GM20000 (cell line): ENCODE measurements at regions not wholly inside any gene's neighbourhood (a gene's known extent, or its start where the extent isn't known, plus 50 kb on each side); places are given as distances from the start of the nearest gene placed in this dataset.

ENCODE experiments used
- DNase-seq: peaks from one replicate; pipeline ENCODE4 v3.0.0; 2012; ENCODE audit warnings: low spot score
- CTCF ChIP-seq: IDR thresholded peaks from 2 replicates; pipeline ENCODE4 v1.5.1; 2012; ENCODE audit warnings: mild to moderate bottlenecking, control low read depth; ENCODE audit errors: extremely low read depth, missing control alignments

GRCh38 chr1:114336360-114336759 is 174.6 kb downstream of the TRIM33 start:
- no peak for DNase-seq
- TF ChIP-seq CTCF, result no peak

DNA sequence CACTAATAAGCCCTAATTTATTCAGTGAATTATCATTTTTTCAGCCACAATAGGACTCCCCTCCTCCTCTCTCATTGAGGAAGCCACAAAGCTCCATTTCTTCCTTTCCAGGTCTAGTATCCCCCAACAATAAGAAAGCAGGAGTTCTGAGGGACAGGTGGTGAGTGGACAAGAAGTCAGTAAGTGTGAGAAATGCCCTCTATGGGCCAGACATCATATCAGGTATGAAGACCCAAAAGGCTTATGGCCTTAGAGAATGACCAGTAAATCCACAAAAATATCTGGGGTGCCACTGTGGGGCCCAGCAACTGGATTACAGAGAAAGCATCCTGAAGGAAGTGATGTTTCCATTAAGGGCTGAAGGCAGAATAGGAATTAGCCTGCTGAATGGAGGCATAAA is 175.7 kb downstream of the TRIM33 start:
- TF ChIP-seq CTCF, result no peak
- no peak for DNase-seq

DNA sequence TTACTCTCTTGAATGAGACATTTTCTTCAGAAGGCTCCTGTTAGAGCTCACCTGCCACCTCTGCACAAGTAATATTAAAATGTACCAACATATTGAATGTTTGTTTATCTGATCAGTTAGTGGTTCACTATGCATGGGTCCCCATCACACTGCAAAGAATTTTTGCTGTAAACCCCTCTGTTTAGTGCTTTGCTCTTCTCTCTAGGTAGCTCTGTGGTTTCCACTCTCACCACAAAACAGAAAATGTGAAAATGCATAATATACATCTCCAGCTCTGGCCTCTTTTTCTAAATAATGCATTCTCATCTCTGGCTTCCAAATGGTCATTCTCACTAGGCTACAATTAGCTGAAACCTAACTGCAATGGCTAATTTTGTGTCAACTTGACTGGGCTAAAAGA is 176.7 kb downstream of the TRIM33 start:
- no peak for TF ChIP-seq CTCF
- DNase-seq, result no peak

DNA sequence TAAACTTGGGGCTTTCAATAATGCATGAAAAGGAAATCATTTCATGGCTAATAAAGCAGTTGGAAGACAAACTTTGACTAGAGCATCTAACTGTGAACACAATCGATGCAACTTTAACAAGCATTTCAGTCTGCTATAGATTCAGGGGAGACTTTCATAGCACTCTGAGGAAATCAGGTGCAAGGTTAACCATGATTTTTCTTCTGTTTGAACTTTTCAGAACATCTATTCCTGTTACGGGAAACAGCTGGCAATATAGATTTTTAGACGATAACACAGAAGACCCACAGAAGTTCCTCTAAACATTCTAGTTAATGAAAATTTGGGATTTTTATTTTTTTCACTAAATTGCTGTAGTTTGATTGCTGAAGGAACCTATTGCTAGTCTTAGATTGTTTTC is 177.3 kb downstream of the TRIM33 start:
- DNase-seq, result no peak
- TF ChIP-seq CTCF, result no peak

GRCh38 chr1:114331936-114332335 is 178.3 kb upstream of the SYT6 start:
- no peak for TF ChIP-seq CTCF
- DNase-seq, result no peak

DNA sequence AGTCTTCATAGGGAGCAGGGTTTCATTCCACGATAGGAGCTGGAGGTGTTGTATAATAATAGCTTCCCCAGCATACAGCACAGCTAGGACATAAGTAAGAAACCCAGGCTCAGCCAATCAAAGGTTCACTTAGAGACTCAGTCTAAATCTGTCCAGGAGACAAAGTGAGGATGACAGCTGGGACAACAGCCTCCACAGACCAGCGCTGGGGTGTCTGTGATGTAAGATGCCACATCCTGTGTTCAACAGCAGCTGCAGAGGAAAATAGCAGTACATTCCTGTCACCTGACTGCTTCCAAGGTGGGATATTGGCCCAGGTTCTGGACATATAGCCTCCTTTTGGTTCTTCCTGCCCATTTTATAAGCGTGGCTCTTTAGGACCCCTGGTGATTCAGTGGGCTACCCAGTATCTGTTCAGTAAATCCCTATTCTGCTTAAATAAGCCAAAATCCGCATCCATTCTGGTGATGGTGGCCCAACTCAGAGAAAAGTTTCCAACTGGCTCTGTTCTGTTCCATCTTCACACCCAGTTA is 176.8 kb upstream of the SYT6 start:
- no peak for DNase-seq

GRCh38 chr1:114328361-114328904 is 174.8 kb upstream of the SYT6 start:
- no peak for TF ChIP-seq CTCF
- DNase-seq, result no peak

More for the DNA sequence above, 176.8 kb upstream of the SYT6 start:
- no peak for TF ChIP-seq CTCF
